LNCaP clone FGC (cell line): ENCODE measurements at regions not wholly inside any gene's neighbourhood (a gene's known extent, or its start where the extent isn't known, plus 50 kb on each side); places are given as distances from the start of the nearest gene placed in this dataset.

Experiments
- DNase-seq: peaks from one replicate; pipeline ENCODE4 v3.0.0-alpha.2; 2011; ENCODE audit warnings: low read depth
- H3K4me3 ChIP-seq: 2 replicates; pipeline ENCODE4 v1.5.1; 2011; ENCODE audit warnings: mild to moderate bottlenecking, low read depth, low read length, control low read depth
- TF ChIP-seq, protein P1 (sequence below): IDR thresholded peaks from 2 replicates; pipeline ENCODE4 v1.5.1; 2012; ENCODE audit warnings: mild to moderate bottlenecking; ENCODE audit not compliant: control insufficient read depth, insufficient read depth; ENCODE audit errors: extremely low read depth

GRCh38 chr3:109648027-109648426, 310.7 kb upstream of the DPPA4 start:
- no peak overlapping the region for H3K4me3 ChIP-seq
- no peak for DNase-seq
- TF ChIP-seq, protein P1, sequence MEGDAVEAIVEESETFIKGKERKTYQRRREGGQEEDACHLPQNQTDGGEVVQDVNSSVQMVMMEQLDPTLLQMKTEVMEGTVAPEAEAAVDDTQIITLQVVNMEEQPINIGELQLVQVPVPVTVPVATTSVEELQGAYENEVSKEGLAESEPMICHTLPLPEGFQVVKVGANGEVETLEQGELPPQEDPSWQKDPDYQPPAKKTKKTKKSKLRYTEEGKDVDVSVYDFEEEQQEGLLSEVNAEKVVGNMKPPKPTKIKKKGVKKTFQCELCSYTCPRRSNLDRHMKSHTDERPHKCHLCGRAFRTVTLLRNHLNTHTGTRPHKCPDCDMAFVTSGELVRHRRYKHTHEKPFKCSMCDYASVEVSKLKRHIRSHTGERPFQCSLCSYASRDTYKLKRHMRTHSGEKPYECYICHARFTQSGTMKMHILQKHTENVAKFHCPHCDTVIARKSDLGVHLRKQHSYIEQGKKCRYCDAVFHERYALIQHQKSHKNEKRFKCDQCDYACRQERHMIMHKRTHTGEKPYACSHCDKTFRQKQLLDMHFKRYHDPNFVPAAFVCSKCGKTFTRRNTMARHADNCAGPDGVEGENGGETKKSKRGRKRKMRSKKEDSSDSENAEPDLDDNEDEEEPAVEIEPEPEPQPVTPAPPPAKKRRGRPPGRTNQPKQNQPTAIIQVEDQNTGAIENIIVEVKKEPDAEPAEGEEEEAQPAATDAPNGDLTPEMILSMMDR: no peak

- no peak overlapping the region for H3K4me3 ChIP-seq
- DNase-seq: no peak
- TF ChIP-seq, protein P1: no peak
Measured at GRCh38 chr3:109656225-109656624, 318.9 kb upstream of the DPPA4 start.

DNA sequence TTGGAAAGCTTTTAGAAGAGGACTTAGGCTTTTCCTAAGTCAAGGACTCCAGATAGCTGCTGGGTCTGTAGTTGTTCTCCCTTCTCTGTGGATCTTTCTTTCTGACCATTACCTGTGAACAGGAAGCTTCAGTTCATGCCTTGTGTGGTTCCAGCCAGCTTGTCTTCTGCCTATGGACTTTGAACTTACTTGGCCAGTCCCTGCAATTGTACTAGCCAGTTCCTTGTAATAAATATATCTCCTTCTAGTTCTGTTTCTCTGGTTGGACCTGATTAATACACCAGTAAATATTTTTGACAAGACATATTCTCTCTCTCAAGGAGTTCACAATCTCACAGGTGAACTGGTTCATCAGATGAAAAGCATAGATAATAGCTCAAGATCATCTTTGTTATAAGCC, 341.3 kb upstream of the DPPA4 start:
- no peak for DNase-seq
- no peak overlapping the region for H3K4me3 ChIP-seq

GRCh38 chr3:109679664-109680063, 342.3 kb upstream of the DPPA4 start:
- DNase-seq: no peak
- TF ChIP-seq, protein P1: no peak
- no peak overlapping the region for H3K4me3 ChIP-seq

More for the DNA sequence above, 341.3 kb upstream of the DPPA4 start:
- TF ChIP-seq, protein P1: no peak

DNA sequence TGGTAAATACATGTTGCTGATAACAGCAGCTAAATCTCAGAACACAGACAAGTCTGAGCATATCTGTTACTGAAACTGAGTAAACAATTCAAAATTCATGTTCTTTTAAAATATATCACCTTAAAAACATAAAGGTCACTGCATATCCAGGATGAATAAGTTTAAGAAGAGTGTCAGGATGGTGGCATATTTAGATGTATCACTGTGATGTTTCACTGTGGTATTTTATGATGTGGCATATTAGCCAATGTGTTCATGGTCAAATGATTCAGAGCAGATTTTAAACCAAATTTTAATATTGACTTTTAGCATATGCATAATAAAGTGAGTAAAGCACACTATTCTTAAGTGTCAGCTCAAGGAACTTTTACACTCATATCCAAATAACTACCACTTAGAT, 346.4 kb upstream of the DPPA4 start:
- no peak for DNase-seq
- TF ChIP-seq, protein P1: no peak
- H3K4me3 ChIP-seq: no peak overlapping the region

DNA sequence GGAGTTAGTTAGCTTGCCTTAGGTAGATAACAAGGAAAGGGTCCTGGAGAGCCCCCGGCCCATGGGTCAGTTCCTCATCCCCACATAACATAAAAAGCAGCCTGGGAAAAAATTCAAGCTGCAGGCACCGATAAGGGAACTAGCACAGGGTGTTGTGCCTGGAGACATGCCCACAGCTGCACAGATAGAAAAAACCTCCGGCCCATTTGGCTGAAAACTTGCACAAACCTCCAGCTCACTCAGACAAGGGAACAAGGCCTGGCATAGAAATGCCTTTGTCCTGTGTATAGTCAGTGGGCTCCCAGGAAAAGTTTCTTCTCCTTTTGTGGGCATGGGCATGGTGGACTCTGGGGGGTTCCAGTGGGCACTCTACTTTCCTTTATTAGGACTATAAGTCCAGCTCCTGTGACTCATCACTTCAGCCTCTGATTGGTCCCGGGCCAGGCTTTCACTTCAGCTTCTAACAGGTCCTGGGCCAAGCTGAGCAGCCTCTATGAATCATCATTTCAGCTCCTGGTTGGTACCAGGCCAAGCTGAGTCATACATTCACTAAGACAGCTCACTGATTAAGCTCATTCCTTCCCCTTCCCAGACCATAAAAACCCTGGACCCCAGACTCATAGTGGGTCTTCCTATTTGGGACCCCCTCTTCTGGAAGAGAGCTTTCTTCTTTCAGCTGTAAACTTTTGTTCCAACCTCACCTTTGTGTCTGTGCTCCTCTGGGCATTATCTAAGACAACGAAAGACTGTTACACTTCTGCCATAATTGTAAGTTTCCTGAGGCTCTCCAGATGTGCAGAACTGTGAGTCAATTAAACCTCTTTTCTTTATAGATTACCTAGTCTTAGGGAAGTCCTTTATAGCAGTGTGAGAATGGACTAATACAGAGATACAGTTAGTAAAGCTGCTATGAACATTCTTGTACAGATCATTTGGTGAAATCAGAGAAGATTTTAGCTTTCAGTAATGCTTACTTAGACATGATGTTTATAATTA, 348.0 kb upstream of the DPPA4 start:
- TF ChIP-seq, protein P1: no peak
- no peak overlapping the region for H3K4me3 ChIP-seq
- DNase-seq: peak; percentile 6

- no peak overlapping the region for H3K4me3 ChIP-seq
- DNase-seq: no peak
- TF ChIP-seq, protein P1: no peak
Measured at GRCh38 chr3:109687626-109688025, 350.3 kb upstream of the DPPA4 start.
